ENCODE measurements at regions not wholly inside any gene's neighbourhood (a gene's known extent, or its start where the extent isn't known, plus 50 kb on each side); places are given as distances from the start of the nearest gene placed in this dataset.

- H3K27ac ChIP-seq, result no peak overlapping the region
- H2AFZ ChIP-seq, result no peak overlapping the region
- no peaks in the 10 kb centered on the region for H3K4me1 ChIP-seq
- no peak overlapping the region for H3K9ac ChIP-seq
- no peaks in the 10 kb centered on the region for H3K27me3 ChIP-seq (ENCODE audit: control insufficient read depth, insufficient read depth, low read length)
- no peaks in the 10 kb centered on the region for H3K9me3 ChIP-seq (ENCODE audit: control insufficient read depth, low read length)
- H3K4me3 ChIP-seq (ENCODE audit: low read depth, low read length), result no peak overlapping the region
- no peaks in the 10 kb centered on the region for H3K79me2 ChIP-seq
- TF ChIP-seq CTCF (IDR thresholded peaks at IDR 0.05), result no peak
- H3K4me2 ChIP-seq (ENCODE audit: low read length), result no peak overlapping the region
- no peaks in the 10 kb centered on the region for H3K36me3 ChIP-seq (ENCODE audit: control insufficient read depth, insufficient read depth, low read length)
Measured at GRCh38 chr2:22554453-22554852, 830.5 kb upstream of the KLHL29 start.

- no peaks in the 10 kb centered on the region for H3K27me3 ChIP-seq (ENCODE audit: control insufficient read depth, insufficient read depth, low read length)
Measured at GRCh38 chr2:22557406-22557805, 827.6 kb upstream of the KLHL29 start.

GRCh38 chr2:22560021-22560420 lies 825.0 kb upstream of the KLHL29 start:
- Histone ChIP-seq H3K9ac (no peak overlapping the region), H2AFZ (no peak overlapping the region), H3K4me1 (no peaks in the 10 kb centered on the region), H3K36me3 (ENCODE audit: control insufficient read depth, insufficient read depth, low read length) (no peaks in the 10 kb centered on the region), H3K27ac (no peak overlapping the region), H3K79me2 (no peaks in the 10 kb centered on the region), H3K9me3 (ENCODE audit: control insufficient read depth, low read length) (no peaks in the 10 kb centered on the region), H3K4me2 (ENCODE audit: low read length) (no peak overlapping the region), H3K4me3 (ENCODE audit: low read depth, low read length) (no peak overlapping the region), H3K27me3 (ENCODE audit: control insufficient read depth, insufficient read depth, low read length) (no peaks in the 10 kb centered on the region)
- TF ChIP-seq CTCF (IDR thresholded peaks at IDR 0.05), result no peak

More at GRCh38 chr2:22557406-22557805, 827.6 kb upstream of the KLHL29 start:
- H3K9me3 ChIP-seq (ENCODE audit: control insufficient read depth, low read length), result no peaks in the 10 kb centered on the region
- H3K4me2 ChIP-seq (ENCODE audit: low read length), result no peak overlapping the region
- no peak overlapping the region for H3K27ac ChIP-seq
- H3K79me2 ChIP-seq, result no peaks in the 10 kb centered on the region
- no peak for TF ChIP-seq CTCF (IDR thresholded peaks at IDR 0.05)
- no peak overlapping the region for H3K9ac ChIP-seq
- no peak overlapping the region for H3K4me3 ChIP-seq (ENCODE audit: low read depth, low read length)
- H3K4me1 ChIP-seq, result no peaks in the 10 kb centered on the region
- H3K36me3 ChIP-seq (ENCODE audit: control insufficient read depth, insufficient read depth, low read length), result no peaks in the 10 kb centered on the region
- H2AFZ ChIP-seq, result no peak overlapping the region

GRCh38 chr2:22579341-22579740 lies 805.6 kb upstream of the KLHL29 start:
- H3K79me2 ChIP-seq, result no peaks in the 10 kb centered on the region
- H3K9me3 ChIP-seq (ENCODE audit: control insufficient read depth, low read length), result no peaks in the 10 kb centered on the region
- no peak for TF ChIP-seq CTCF (IDR thresholded peaks at IDR 0.05)
- no peak overlapping the region for H3K9ac ChIP-seq
- H3K36me3 ChIP-seq (ENCODE audit: control insufficient read depth, insufficient read depth, low read length), result no peaks in the 10 kb centered on the region
- no peak overlapping the region for H3K4me2 ChIP-seq (ENCODE audit: low read length)
- no peak overlapping the region for H3K27ac ChIP-seq
- no peaks in the 10 kb centered on the region for H3K4me1 ChIP-seq
- no peaks in the 10 kb centered on the region for H3K27me3 ChIP-seq (ENCODE audit: control insufficient read depth, insufficient read depth, low read length)
- H3K4me3 ChIP-seq (ENCODE audit: low read depth, low read length), result no peak overlapping the region
- H2AFZ ChIP-seq, result no peak overlapping the region

GRCh38 chr2:22582107-22582506 lies 802.9 kb upstream of the KLHL29 start:
- Histone ChIP-seq H3K4me3 (ENCODE audit: low read depth, low read length) (no peak overlapping the region), H3K4me1 (no peaks in the 10 kb centered on the region), H3K9ac (no peak overlapping the region), H2AFZ (no peak overlapping the region), H3K27ac (no peak overlapping the region), H3K36me3 (ENCODE audit: control insufficient read depth, insufficient read depth, low read length) (no peaks in the 10 kb centered on the region), H3K79me2 (no peaks in the 10 kb centered on the region), H3K9me3 (ENCODE audit: control insufficient read depth, low read length) (no peaks in the 10 kb centered on the region), H3K4me2 (ENCODE audit: low read length) (no peak overlapping the region), H3K27me3 (ENCODE audit: control insufficient read depth, insufficient read depth, low read length) (no peaks in the 10 kb centered on the region)
- TF ChIP-seq CTCF (IDR thresholded peaks at IDR 0.05), result no peak

All from parathyroid adenoma (tissue), 2 donors.